ENCODE measurements at regions not wholly inside any gene's neighbourhood (a gene's known extent, or its start where the extent isn't known, plus 50 kb on each side); places are given as distances from the start of the nearest gene placed in this dataset.
A peak's percentile ranks its signal among the peaks of the same experiment; 100 is the strongest.
"Not testable (repeated sequence)": the region's sequence is repeated elsewhere in the genome, so short reads cannot be mapped to it uniquely, and the experiment has no call there.

GRCh38 chr10:78442836-78443550 lies 409.3 kb downstream of the RPS24 start:
- DNase-seq: no peak

- no peak for DNase-seq
Measured at GRCh38 chr10:78443900-78444571, 410.4 kb downstream of the RPS24 start.

GRCh38 chr10:78444741-78445140 lies 411.1 kb downstream of the RPS24 start:
- not testable (repeated sequence) for DNase-seq

- no peak for DNase-seq
Measured at GRCh38 chr10:78445308-78445707, 411.6 kb downstream of the RPS24 start.

- no peak for DNase-seq
Measured at GRCh38 chr10:78448470-78448869, 414.8 kb downstream of the RPS24 start.

- DNase-seq: no peak
Measured at GRCh38 chr10:78448994-78449418, 415.3 kb downstream of the RPS24 start.

- no peak for DNase-seq
Measured at GRCh38 chr10:78449554-78449953, 415.9 kb downstream of the RPS24 start.

GRCh38 chr10:78450239-78450638 lies 416.6 kb downstream of the RPS24 start:
- DNase-seq: no peak

- peak; percentile 21 for DNase-seq
Measured at GRCh38 chr10:78450807-78451485, 417.3 kb downstream of the RPS24 start.

- peak; percentile 39 for DNase-seq
Measured at GRCh38 chr10:78451592-78451991, 417.9 kb downstream of the RPS24 start.

- no peak for DNase-seq
Measured at GRCh38 chr10:78454123-78454645, 420.5 kb downstream of the RPS24 start.

GRCh38 chr10:78455236-78455635 lies 421.6 kb downstream of the RPS24 start:
- DNase-seq: no peak

- no peak for DNase-seq
Measured at GRCh38 chr10:78455811-78456210, 422.1 kb downstream of the RPS24 start.

- no peak for DNase-seq
Measured at GRCh38 chr10:78456649-78457400, 423.2 kb downstream of the RPS24 start.

- no peak for DNase-seq
Measured at GRCh38 chr10:78457804-78458482, 424.3 kb downstream of the RPS24 start.

- peak; percentile 52 for DNase-seq
Measured at GRCh38 chr10:78458983-78459638, 425.4 kb downstream of the RPS24 start.

GRCh38 chr10:78459639-78460037 lies 426.0 kb downstream of the RPS24 start:
- no peak for DNase-seq

- no peak for DNase-seq
Measured at GRCh38 chr10:78460204-78460603, 426.5 kb downstream of the RPS24 start.

- DNase-seq: no peak
Measured at GRCh38 chr10:78461333-78461732, 427.7 kb downstream of the RPS24 start.

- DNase-seq: no peak
Measured at GRCh38 chr10:78462176-78462575, 428.5 kb downstream of the RPS24 start.

- DNase-seq: no peak
Measured at GRCh38 chr10:78462726-78463228, 429.1 kb downstream of the RPS24 start.
